ENCODE measurements at regions not wholly inside any gene's neighbourhood (a gene's known extent, or its start where the extent isn't known, plus 50 kb on each side); places are given as distances from the start of the nearest gene placed in this dataset.

GRCh38 chr6:1516742-1517520 is 92.8 kb upstream of the FOXC1 start:
- DNase-seq = no peak

GRCh38 chr6:1518855-1519254 is 90.9 kb upstream of the FOXC1 start:
- no peak for DNase-seq

DNA sequence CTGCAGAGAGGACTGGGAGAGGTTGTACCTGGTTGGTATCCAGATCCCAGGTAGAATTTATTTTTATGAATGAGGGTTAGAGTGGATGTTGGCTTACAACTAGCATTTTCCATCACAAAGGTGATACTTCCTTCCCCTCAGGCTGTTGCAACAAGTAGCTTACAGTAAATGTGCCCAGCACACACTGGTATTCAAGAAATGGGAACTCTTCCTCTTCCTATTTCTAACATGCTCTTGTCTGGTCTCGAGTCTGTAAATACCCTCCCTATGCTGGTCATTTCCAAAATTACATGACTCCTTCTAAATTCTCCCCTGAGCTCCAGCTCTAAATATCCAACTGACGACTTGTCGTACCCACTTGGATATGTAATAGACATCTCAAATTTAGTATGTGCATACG is 90.1 kb upstream of the FOXC1 start:
- no peak for DNase-seq

GRCh38 chr6:1522779-1523178 is 86.9 kb upstream of the FOXC1 start:
- DNase-seq = no peak

DNA sequence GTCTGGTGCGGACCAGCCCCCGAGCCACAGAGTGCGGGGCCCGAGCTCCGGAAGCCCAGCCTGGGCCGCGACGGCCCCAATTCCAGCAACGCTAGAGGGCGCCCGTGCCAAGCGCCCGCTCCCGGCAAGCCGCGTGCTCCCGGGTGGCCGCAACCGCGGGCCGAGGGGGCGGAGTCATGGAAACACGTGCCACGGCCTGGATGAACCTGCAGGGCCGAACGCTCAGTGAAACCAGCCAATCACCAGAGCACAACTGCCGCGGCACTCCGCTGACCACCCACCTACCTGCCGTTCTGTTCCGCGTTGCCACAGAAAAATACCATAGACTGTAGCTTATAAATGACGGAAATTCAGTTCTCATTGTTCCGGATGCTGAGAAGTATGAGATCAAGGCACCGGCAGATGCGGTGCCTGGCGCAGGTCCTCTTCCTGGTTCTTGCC is 85.7 kb upstream of the FOXC1 start:
- DNase-seq = peak; percentile 44

DNA sequence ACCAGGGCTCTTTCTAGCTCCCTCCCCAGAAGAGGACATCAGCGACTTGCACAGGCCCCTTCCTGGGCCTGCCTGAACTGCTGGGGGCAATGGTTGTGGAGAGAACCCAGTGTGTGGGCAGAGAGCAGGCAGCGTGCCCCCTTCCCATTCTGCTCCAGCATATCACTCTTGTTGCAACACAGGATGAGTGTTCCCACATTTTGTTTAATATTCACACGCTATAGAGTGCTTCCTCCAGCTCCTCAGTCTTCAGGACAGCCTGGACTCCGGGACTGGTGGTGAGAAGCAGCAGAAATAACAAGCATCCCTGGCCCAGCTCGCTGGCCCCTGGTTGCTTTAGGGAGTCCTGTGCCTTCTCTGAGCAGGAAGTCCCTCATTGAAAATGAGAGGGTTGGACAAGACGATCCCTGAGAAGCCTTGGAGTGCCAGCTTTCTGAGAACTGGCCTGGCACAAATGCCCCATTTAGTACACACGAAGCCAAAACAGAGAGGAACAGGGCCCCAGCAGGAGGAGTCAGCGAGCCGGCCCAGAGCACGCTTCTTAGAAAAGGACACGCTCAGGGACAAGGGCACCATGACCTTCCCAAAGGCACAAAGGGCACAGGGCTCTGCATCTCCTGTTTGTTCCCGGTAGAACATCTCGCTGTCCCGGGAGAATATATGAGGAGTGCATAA is 84.2 kb upstream of the FOXC1 start:
- DNase-seq = no peak

DNA sequence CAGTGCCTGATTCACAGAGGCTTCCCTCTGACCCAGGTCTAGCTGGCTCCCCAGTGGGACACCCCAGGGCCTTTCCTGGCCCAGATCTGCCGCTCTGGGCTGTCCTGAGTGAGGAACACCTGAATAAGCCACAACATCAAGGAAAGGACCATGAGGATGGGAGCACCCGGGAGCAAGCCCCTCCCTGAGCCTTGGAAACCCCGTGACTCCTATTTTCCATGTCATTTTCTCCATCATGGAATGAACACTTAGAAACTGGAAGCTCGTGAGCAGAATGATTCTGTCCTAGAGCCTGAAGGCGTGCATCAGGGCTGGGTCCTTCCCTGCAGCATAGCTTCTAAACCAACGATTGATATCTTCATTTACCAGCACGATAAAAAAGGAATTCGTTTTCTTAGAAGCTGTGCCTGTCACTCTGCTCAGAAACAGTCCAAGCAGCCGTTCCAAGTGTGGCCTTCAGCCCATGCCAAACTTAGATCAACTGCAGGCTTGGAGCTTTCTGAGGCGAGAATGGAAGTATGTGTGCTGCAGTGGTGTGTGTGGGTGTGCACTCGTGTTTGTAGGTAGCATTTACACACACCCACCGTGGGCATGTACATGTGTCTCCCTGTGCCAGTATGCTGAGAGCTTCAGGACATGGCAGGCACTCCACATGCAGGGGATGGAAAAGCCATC is 83.2 kb upstream of the FOXC1 start:
- DNase-seq = no peak

DNA sequence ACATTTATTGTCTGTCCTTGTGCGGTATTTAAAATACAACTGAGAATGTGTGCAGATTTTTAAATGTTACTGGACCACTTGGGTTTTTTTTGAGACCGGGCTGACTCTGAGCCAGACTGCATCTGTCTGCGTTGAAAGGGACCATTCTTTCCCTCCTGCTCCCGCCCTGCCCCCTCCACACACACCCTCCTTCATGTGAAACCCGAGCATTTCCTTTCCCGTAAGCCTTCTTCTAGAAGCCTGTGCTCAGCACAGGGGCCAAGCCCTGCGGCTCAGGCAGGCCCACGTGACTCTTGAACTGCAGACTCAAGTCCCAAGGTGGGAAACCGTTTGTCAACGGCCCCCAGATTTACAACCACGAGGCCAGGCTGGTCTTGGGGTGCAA is 82.7 kb upstream of the FOXC1 start:
- no peak for DNase-seq

- DNase-seq = no peak
Observed at GRCh38 chr6:1535295-1535694, 74.4 kb upstream of the FOXC1 start.

GRCh38 chr6:1536526-1537429 is 72.9 kb upstream of the FOXC1 start:
- DNase-seq = no peak

GRCh38 chr6:1538369-1538768 is 71.3 kb upstream of the FOXC1 start:
- DNase-seq = no peak

GRCh38 chr6:1538810-1539478 is 70.8 kb upstream of the FOXC1 start:
- DNase-seq = no peak

- DNase-seq = no peak
Observed at GRCh38 chr6:1540864-1541521, 68.7 kb upstream of the FOXC1 start.

DNA sequence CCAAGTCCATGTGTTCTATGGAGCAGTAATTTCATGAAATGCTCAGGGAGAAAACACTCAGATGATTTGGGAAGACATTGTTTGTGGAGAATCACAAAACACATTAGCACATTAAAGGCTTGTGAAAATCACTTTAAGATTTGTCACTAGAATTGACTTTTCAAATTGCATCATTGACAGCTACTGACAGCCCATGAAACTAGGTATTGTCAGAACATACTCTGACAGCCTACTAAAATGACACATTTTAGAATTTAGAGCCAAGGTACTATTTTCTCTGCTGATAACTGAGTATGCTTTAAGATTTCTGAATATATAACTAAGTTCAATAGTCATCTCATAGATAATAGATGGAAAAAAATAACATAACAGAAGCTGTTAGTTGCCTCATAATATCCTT is 67.4 kb upstream of the FOXC1 start:
- DNase-seq = no peak

DNA sequence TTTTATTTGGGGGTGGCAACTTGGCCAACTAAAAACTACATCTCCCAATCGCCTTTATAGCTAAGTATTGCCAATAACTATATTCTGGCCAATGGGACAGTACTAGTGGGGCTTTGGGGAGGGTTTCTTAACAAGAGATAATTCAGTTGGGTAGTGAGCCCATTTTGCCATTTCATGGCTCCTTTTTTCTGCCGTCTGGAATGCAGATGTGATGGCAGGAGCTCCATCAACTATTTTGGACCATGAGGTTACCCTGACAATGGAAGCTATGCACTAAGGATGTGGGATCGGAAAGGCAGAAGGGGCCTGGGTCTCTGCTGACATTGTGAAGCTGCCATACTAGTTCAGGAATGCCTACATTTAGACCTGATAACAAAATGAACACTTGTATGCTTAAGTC is 67.0 kb upstream of the FOXC1 start:
- DNase-seq = no peak

GRCh38 chr6:1544000-1544399 is 65.7 kb upstream of the FOXC1 start:
- no peak for DNase-seq

GRCh38 chr6:1544603-1545002 is 65.1 kb upstream of the FOXC1 start:
- no peak for DNase-seq

DNA sequence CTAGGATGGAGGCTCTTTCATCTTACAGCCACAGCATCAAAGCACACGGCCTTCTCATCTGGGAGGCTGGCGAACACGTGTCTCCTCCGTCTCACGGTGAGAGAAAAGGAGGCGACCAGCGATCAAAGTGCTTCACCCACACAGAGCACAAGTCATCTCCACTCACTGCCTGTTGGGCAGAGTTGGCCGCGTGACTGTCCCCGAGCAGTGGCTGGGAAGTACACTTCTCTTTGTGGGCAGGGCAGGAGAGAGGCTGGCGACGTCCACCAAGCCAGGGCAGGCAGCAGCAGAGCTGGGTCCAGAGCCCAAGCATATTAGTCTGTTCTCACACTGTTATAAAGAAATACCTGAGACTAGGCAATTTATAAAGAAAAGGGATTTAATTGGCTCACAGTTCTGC is 64.1 kb upstream of the FOXC1 start:
- DNase-seq = no peak

- no peak for DNase-seq
Observed at GRCh38 chr6:1547785-1548184, 61.9 kb upstream of the FOXC1 start.

DNA sequence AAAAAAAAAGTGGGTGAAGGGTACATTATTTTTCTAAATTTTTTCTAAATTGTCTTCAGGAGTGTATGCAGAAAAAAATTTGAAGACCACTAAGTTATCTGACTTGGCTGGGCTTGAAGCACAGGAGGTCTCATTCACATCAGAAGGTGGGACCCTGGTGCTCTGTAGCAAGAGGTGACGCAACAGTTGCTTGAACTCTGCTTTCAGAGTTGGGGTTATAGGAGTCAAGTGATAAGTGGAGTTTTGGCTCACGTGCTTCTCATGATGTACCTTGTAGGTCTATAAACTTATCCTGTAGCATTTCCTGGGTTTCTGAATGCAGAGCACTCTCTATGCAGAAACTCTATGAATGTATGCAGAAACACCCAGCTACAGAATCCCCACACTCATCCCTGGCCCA is 58.5 kb upstream of the FOXC1 start:
- DNase-seq = no peak

DNA sequence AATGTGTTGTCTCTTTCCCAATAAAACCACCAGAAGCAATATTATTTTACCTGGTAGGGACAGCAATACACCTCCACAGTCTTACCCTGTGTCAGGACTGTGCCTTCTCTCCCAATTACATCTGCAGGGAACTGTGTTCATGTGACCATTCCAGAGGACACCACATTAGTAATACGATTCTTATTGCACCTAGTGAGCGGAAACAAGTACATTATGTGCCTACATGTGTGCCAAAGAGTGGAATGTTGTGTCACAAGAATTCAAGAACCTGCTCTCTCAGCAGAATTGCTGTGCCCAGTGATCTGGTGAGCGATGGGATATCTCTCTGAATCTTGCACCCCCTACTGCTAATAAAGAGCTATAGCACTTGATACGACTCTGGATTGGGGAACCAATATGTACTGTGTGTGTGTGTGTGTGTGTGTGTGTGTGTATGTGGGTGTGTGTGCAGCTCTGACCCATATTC is 57.4 kb upstream of the FOXC1 start:
- DNase-seq = no peak

Data from effector CD8-positive, alpha-beta T cell (primary cell).